MM.1S (cell line): ENCODE measurements at regions not wholly inside any gene's neighbourhood (a gene's known extent, or its start where the extent isn't known, plus 50 kb on each side); places are given as distances from the start of the nearest gene placed in this dataset.

ENCODE experiments used
- DNase-seq: peaks from one replicate; pipeline ENCODE4 v3.0.0-alpha.2; 2015
- H2AFZ ChIP-seq: fragments of 300-600 bp; sonication (generic); 2 replicates; pipeline ENCODE4 v1.6.0; 2016; ENCODE audit warnings: antibody characterized with exemption, low read length
- H3F3A ChIP-seq: fragments of 300-600 bp; sonication (generic); 2 replicates; pipeline ENCODE4 v1.6.1; 2016; ENCODE audit warnings: mild to moderate bottlenecking, antibody characterized with exemption, low read length, moderate library complexity, mixed read lengths; ENCODE audit not compliant: insufficient read depth
- H3K27ac ChIP-seq: fragments of 300-600 bp; sonication (generic); 2 replicates; pipeline ENCODE4 v1.5.1; 2016; ENCODE audit warnings: mild to moderate bottlenecking, low read length
- H3K27me3 ChIP-seq: fragments of 300-600 bp; sonication (generic); replicated peaks from 2 replicates; pipeline ENCODE4 v1.6.0; 2016; ENCODE audit warnings: low read length; ENCODE audit not compliant: insufficient read depth
- H3K36me3 ChIP-seq: fragments of 300-600 bp; sonication (generic); replicated peaks from 2 replicates; pipeline ENCODE4 v1.6.1; 2016; ENCODE audit warnings: mild to moderate bottlenecking, low read length, mixed read lengths; ENCODE audit not compliant: insufficient read depth
- H3K4me1 ChIP-seq: fragments of 300-600 bp; sonication (generic); 2 replicates; pipeline ENCODE4 v1.6.1; 2016; ENCODE audit warnings: low read length, mixed read lengths
- H3K4me2 ChIP-seq: fragments of 300-600 bp; sonication (generic); 2 replicates; pipeline ENCODE4 v1.6.0; 2016; ENCODE audit warnings: low read depth, low read length
- H3K4me3 ChIP-seq: fragments of 300-600 bp; sonication (generic); 2 replicates; pipeline ENCODE4 v1.5.1; 2016; ENCODE audit warnings: low read length, mixed read lengths
- H3K79me2 ChIP-seq: fragments of 300-600 bp; sonication (generic); 2 replicates; pipeline ENCODE4 v1.6.1; 2016; ENCODE audit warnings: mixed run types, low read length, mixed read lengths
- H3K9ac ChIP-seq: fragments of 300-600 bp; sonication (generic); 2 replicates; pipeline ENCODE4 v1.6.1; 2016; ENCODE audit warnings: low read length, mixed read lengths
- H3K9me2 ChIP-seq: fragments of 300-600 bp; sonication (generic); replicated peaks from 2 replicates; pipeline ENCODE4 v1.6.1; 2016; ENCODE audit warnings: mild to moderate bottlenecking, low read length, mixed read lengths; ENCODE audit not compliant: insufficient read depth
- H3K9me3 ChIP-seq: fragments of 300-600 bp; sonication (generic); replicated peaks from 2 replicates; pipeline ENCODE4 v1.6.1; 2016; ENCODE audit warnings: mild to moderate bottlenecking, low read length, mixed read lengths; ENCODE audit not compliant: insufficient read depth
- H4K20me1 ChIP-seq: fragments of 300-600 bp; sonication (generic); 2 replicates; pipeline ENCODE4 v1.6.1; 2016; ENCODE audit warnings: mild to moderate bottlenecking, low read length, moderate library complexity, mixed read lengths; ENCODE audit not compliant: insufficient read depth
- CTCF ChIP-seq: fragments of 300-600 bp; sonication (generic); IDR thresholded peaks from 2 replicates; pipeline ENCODE4 v1.5.1; 2016; ENCODE audit warnings: antibody characterized with exemption, low read length, mixed read lengths
- EZH2 ChIP-seq: fragments of 300-600 bp; sonication (generic); optimal IDR thresholded peaks from 2 replicates; pipeline ENCODE3; 2017; ENCODE audit warnings: low read depth, mild to moderate bottlenecking, antibody characterized with exemption, low read length, mixed read lengths
- EZH2phosphoT487 ChIP-seq: fragments of 300-600 bp; sonication (generic); IDR thresholded peaks from 2 replicates; pipeline ENCODE4 v1.6.1; 2018; ENCODE audit warnings: antibody characterized with exemption, low read length

- no peak for TF ChIP-seq CTCF
- Histone ChIP-seq H3K9ac (no peak overlapping the region), H3K9me2 (no peaks in the 10 kb centered on the region), H3K4me1 (no peaks in the 10 kb centered on the region), H3K27me3 (no peaks in the 10 kb centered on the region), H3K9me3 (no peaks in the 10 kb centered on the region), H3K27ac (no peak overlapping the region), H4K20me1 (no peaks in the 10 kb centered on the region), H2AFZ (no peak overlapping the region), H3F3A (no peaks in the 10 kb centered on the region), H3K79me2 (no peaks in the 10 kb centered on the region), H3K36me3 (no peaks in the 10 kb centered on the region), H3K4me3 (no peak overlapping the region), H3K4me2 (no peak overlapping the region)
- DNase-seq, result no peak
Measured at GRCh38 chr11:116333001-116333535, 439.7 kb downstream of the BUD13 start.

DNA sequence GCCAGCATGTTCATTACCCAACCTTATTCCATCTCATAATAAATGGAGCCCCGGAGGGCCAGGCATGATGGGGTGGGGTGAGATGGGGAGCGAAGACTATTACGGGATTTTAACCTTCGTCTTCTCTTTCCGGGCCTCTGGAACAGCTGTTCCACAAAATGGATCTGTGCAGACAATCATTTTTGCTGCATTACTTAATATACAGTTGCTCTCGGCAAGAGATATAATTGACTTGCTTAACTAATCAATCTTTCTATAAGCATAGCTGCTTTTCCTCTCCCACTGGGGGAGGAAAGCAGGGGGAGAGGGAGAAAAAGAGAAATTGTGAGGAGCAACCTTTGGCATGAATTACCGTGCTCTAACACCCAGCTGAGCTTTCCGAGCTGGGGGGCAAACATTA, 440.4 kb downstream of the BUD13 start:
- H3K27me3 ChIP-seq, result no peaks in the 10 kb centered on the region
- TF ChIP-seq EZH2phosphoT487 (no peak), CTCF (no peak), EZH2 (no peak)
- no peaks in the 10 kb centered on the region for H4K20me1 ChIP-seq
- no peak overlapping the region for H3K4me3 ChIP-seq
- no peak overlapping the region for H3K4me2 ChIP-seq
- no peak for DNase-seq
- H3K9me2 ChIP-seq, result no peaks in the 10 kb centered on the region
- no peaks in the 10 kb centered on the region for H3F3A ChIP-seq
- H2AFZ ChIP-seq, result no peak overlapping the region
- H3K4me1 ChIP-seq, result no peaks in the 10 kb centered on the region
- H3K27ac ChIP-seq, result no peak overlapping the region
- H3K36me3 ChIP-seq, result no peaks in the 10 kb centered on the region
- no peaks in the 10 kb centered on the region for H3K9me3 ChIP-seq
- no peak overlapping the region for H3K9ac ChIP-seq
- H3K79me2 ChIP-seq, result no peaks in the 10 kb centered on the region

GRCh38 chr11:116331381-116331780, 441.4 kb downstream of the BUD13 start:
- Histone ChIP-seq H4K20me1 (no peaks in the 10 kb centered on the region), H3K4me3 (no peak overlapping the region), H3K9me3 (no peaks in the 10 kb centered on the region), H3F3A (no peaks in the 10 kb centered on the region), H3K9ac (no peak overlapping the region), H3K27me3 (no peaks in the 10 kb centered on the region), H3K36me3 (no peaks in the 10 kb centered on the region), H3K27ac (no peak overlapping the region), H3K9me2 (no peaks in the 10 kb centered on the region), H2AFZ (no peak overlapping the region), H3K4me2 (no peak overlapping the region), H3K4me1 (no peaks in the 10 kb centered on the region), H3K79me2 (no peaks in the 10 kb centered on the region)
- no peak for DNase-seq
- TF ChIP-seq EZH2phosphoT487 (no peak), EZH2 (no peak), CTCF (no peak)
